HL-60 (cell line): ENCODE measurements at regions not wholly inside any gene's neighbourhood (a gene's known extent, or its start where the extent isn't known, plus 50 kb on each side); places are given as distances from the start of the nearest gene placed in this dataset.

Experiments
- DNase-seq, 2 experiments: peaks; one replicate each; pipeline ENCODE4 v3.0.0-alpha.2; 2010 to 2020; ENCODE audit warnings: low read depth in 1 of 2, low spot score in 1 of 2
- H3K27ac ChIP-seq: fragments of 250-450 bp; sonication (Bioruptor Pico); replicated peaks from 2 replicates; pipeline ENCODE4 v1.5.1; 2020; ENCODE audit warnings: mild to moderate bottlenecking, moderate library complexity
- H3K27me3 ChIP-seq: fragments of 250-450 bp; sonication (Bioruptor Pico); 2 replicates; pipeline ENCODE4 v1.5.1; 2021; ENCODE audit warnings: mild to moderate bottlenecking, moderate library complexity; ENCODE audit not compliant: insufficient read depth, poor library complexity, severe bottlenecking
- H3K4me3 ChIP-seq: replicated peaks from 2 replicates; pipeline ENCODE4 v1.5.1; 2011; ENCODE audit warnings: mild to moderate bottlenecking, control low read depth, low read length; ENCODE audit not compliant: insufficient read depth
- CTCF ChIP-seq: IDR thresholded peaks from one replicate; pipeline ENCODE4 v1.5.1; 2011; ENCODE audit warnings: low read length, control low read depth, inconsistent platforms; ENCODE audit not compliant: insufficient read depth
- GABPA ChIP-seq: IDR thresholded peaks from 2 replicates; pipeline ENCODE4 v1.6.1; 2012; ENCODE audit warnings: low read depth
- POLR2AphosphoS5 ChIP-seq: IDR thresholded peaks from 2 replicates; pipeline ENCODE4 v1.6.1; 2012; ENCODE audit warnings: low read depth
- REST ChIP-seq: IDR thresholded peaks from 2 replicates; pipeline ENCODE4 v1.6.1; 2012; ENCODE audit warnings: low read depth; ENCODE audit not compliant: insufficient replicate concordance
- SPI1 ChIP-seq: IDR thresholded peaks from 2 replicates; pipeline ENCODE4 v1.6.1; 2012; ENCODE audit warnings: low read depth, mild to moderate bottlenecking, borderline replicate concordance

- DNase-seq, result no peak
- no peak overlapping the region for H3K27ac ChIP-seq
- H3K27me3 ChIP-seq, result no peaks in the 10 kb centered on the region
- no peak overlapping the region for H3K4me3 ChIP-seq
- no peak for TF ChIP-seq POLR2AphosphoS5
- no peak for TF ChIP-seq CTCF
- TF ChIP-seq SPI1, result no peak
- no peak for TF ChIP-seq GABPA
- no peak for TF ChIP-seq REST
Observed at GRCh38 chr12:25746131-25746530, 193.0 kb upstream of the LMNTD1 start.

GRCh38 chr12:25752710-25753309 lies 199.7 kb upstream of the LMNTD1 start:
- no peak for DNase-seq
- no peak overlapping the region for H3K4me3 ChIP-seq
- H3K27ac ChIP-seq, result no peak overlapping the region
- TF ChIP-seq GABPA, result no peak
- TF ChIP-seq REST, result no peak
- no peak for TF ChIP-seq SPI1
- TF ChIP-seq POLR2AphosphoS5, result no peak
- no peak for TF ChIP-seq CTCF
- no peaks in the 10 kb centered on the region for H3K27me3 ChIP-seq

- TF ChIP-seq CTCF (no peak), POLR2AphosphoS5 (no peak), REST (no peak), GABPA (no peak), SPI1 (no peak)
- Histone ChIP-seq H3K4me3 (no peak overlapping the region), H3K27me3 (no peaks in the 10 kb centered on the region), H3K27ac (no peak overlapping the region)
- DNase-seq, result no peak
Observed at GRCh38 chr12:25755136-25755970, 202.3 kb upstream of the LMNTD1 start.
